HG02763 (cell line): ENCODE measurements at regions not wholly inside any gene's neighbourhood (a gene's known extent, or its start where the extent isn't known, plus 50 kb on each side); places are given as distances from the start of the nearest gene placed in this dataset.
"Not testable (repeated sequence)": the region's sequence is repeated elsewhere in the genome, so short reads cannot be mapped to it uniquely, and the experiment has no call there.

ENCODE experiments used
- ATAC-seq: cut with Tn5 transposase; IDR thresholded peaks from one replicate; pipeline ENCODE4 v1.9.1; 2021; ENCODE audit warnings: mild to moderate bottlenecking, moderate library complexity; ENCODE audit not compliant: unreplicated experiment

DNA sequence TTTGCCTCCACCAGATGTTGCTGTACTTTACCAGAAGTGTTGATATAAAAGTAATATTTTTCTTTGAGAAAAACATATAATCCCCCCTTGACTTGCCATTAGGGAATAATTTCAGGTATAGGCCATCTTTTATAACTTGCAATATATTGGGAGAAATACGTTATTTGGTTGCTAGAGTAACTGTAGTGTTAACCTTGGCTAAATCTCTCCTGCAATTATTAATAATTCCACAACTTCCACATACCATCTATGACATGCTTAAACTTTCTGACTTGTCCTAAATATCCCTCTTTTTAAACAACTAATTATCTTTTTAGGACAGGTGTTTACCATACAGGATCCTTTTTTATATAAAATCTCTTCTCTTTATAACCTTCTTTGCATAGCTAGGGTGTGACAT is 1048.2 kb downstream of the SLC16A7 start:
- no peak for ATAC-seq

DNA sequence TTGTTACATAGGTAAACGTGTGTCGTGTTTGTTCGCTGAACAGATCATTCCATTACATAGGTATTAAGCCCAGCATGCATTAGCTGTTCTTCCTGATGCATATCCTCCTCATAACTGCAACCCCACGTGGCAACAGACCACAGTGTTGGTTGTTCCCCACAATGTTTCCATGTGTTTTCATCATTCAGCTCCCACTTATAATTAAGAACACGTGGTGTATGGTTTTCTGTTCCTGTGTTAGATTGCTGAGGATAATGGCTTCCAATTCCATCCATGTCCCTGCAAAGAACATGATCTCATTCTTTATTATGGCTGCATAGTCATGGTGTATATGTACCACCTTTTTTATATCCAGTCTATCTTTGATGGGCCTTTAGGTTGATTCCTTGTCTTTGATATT is 1071.1 kb downstream of the SLC16A7 start:
- no peak for ATAC-seq

DNA sequence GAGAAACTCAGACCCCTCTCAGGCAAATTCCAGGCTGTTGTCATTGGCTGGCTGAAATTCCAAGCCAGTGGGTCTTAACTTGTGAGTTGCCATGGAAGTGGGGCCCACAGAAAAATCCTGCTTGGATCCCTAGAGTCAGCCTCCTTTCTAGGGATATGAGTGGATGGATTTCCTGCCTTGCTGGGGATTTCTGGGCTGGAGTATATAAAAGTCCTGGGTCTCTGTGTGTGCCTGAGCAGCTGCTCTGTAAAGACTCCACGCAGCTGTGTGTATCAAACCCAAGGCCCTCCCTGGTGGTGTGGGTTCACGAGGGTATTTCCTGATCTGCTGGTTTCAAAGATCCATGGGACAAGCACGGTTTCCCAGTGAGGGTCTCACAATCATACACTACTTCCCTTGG is 1077.1 kb downstream of the SLC16A7 start:
- ATAC-seq: no peak

DNA sequence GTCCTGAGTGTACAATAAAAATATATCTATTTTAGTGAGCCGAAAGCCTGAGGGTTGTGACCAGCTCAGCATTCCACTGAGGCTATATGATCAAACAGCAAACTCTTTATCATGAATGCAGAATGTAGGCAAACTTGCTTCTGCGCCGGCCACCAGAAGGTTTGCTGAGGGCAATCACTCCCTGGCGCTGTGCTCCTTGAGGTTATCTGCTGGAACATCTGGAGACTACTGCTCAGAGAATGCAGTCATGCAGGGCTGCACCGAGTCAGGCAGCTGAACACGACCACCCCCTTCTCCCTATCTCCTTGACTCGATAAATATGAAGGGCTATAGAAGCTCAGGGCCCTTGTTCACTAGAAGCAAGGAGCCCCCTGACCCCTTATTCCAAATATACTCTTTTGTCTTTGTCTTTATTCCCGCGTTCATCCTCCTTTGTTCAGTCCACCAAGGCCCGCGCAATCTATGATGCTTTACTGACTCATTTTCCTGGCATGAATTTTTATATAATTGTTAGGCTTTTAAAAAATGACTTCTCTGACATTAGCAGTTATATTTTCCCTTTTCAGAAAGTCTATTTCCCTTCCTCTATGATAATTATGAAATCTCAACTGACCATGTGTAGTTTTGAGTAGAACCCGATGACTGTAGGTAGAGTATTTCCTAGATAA is 1089.3 kb downstream of the SLC16A7 start:
- ATAC-seq: no peak

DNA sequence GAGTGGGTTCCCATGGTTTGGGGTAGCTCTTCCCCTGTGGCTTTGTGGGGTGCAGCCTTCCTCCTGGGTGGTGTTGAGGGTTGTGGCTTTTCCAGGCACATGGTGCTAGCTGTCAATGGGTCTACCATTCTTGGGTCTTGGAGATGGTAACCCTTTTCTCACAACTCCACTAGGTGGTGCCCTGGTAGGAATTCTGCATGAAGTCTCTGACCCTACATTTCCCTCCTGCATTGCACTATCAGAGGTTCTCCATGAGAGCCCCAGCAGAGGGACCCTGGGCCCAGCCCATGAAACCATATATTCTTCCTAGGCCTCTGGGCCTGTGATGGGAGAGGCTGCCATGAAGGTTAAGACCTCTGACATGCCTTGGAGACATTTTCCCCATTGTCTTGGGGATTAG is 1093.3 kb downstream of the SLC16A7 start:
- ATAC-seq: no peak

DNA sequence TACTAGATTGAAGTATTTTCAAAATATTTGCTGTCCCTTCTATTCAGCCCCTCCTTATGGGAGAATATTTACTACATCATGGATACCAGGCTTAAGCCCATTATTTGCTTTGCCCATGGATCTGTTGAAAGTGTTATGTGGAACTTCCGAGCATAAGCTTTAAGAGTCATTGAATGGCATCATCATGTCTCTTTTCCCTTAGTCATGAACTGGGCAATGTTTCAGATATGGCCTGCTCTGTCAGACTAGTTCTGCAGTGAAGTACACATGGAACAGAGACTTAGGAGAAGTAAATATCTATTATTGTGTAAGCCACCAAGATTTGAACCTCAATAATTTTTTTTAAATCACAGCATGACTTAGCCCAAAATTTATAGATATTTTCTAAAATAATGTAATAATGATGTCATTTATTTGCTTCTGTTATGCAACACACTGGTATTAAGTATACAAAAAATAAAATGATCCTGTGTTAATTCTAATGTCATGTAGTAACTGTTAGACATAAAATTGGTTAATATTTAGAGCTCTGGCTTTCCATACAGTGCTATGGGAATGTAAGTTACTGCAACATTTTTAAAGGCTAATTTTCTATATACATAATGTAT is 1097.3 kb downstream of the SLC16A7 start:
- no peak for ATAC-seq

DNA sequence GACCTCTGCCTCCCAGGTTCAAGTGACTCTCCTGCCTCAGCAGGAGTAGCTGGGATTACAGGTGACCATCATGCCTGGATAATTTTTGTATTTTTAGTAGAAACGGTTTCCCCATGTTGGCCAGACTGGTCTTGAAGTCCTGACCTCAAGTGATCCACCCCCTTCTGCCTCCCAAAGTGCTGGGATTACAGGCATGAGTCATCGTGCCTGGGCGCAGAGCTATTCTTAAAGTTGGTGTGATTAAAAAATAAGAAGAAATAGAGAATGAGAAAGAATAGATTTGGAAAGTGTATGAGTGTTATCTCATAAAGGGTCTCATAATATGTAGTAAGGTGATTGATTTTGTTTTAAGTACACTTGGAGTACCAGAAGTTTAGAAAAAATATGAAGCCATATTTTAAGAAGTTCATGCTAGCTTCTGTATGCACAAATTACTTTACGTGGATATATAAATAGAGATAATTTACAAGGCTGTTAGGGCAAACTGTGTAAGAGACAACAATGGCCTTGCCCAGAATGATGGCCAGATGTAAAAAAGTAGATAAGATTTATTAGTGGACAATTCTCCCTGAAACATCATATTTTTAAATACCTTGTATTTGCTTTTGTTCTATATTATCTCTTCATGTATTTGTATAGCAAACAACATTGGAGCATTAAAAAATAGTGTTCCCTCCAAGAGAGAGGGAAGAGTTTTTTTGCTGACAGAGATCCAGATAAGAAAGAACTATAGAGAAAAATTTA is 1108.5 kb downstream of the SLC16A7 start:
- no peak for ATAC-seq

DNA sequence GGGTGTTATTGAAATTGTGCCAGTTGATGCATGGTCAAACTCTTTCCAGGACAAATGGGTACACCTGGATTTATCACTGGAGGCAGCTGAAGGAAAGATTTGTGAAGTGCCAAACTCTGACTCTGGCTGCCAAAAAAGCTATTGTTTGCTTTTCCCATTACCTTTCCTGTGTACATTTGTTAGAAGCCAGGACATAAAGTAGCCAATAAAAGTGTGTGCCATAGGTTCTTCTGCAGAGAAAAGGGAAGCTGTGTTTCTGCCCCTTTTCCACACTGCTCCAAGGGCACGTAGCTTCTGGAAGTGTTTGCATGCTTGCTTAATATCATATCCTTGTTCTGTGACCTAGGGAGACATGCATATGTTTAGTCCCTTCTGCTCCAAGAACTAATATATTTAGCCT is 1114.4 kb downstream of the SLC16A7 start:
- no peak for ATAC-seq

DNA sequence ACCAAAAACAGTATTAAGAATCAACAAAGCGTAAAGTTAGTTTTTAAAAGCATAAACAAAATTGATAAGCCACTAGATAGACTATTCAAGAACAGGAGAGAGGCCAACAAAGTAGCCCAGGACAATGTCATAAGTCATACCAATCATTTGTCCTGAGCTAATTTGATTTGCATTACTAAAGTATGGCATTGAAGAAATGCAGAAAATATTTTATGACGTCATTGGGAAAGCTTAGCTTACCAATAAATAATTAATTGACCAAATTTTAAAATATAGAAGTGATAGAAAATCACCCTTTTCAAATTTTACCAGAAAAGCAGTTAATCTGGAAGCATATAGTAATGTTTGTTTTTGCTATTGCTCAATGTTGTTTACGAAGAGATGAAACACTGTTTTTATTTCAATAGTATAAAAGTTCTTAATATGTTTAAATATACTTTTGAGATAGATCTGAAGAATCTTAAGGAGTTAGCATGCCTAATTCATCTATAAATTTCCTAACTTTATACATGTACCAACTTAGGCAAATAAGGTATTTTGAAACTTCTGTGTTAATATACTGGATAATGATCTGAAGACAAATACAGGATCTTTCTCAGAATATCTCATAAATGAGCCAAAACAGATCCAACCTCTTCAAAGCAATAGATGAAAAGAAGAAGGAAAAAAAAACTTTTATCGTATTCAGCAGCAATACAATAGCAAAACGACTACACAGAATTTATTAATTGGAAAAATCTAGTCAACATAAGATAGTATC is 1118.5 kb downstream of the SLC16A7 start:
- no peak for ATAC-seq

DNA sequence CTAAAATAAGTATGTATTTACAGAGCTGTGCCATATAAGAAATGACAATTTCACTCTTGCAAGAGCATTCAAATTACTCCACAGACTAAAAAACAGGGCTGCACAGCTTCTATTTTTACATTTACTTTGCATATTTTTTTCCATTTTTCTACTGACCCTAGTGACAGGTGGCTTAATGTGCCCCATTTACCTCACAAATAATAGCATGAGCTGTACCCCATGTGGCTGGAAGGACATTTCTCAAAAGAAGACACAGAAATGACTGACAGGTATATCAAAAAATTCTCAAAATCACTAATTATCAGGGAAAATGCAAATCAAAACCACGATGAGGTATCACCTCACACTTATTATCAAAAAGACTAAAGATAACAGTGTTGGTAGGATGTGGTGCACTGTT is 1128.6 kb downstream of the SLC16A7 start:
- ATAC-seq: no peak

DNA sequence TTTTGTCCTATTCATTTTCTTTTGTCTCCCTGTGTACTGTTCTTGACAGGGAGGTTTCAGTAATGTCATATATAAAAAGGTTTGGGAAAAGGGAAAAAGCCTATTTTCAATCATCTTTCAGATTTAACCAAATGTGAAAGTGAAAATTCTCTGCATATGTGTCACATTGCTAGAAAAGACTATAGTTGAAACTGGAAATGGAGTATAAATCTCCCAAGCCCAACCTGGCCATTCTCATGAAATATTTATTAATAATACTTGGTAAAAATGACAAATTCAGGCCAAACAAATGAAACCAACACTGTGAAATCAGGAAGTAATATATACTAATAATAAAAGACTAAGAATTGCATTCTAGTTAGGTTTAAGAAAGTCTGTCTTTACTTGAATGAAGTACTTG is 1129.2 kb downstream of the SLC16A7 start:
- ATAC-seq: no peak

DNA sequence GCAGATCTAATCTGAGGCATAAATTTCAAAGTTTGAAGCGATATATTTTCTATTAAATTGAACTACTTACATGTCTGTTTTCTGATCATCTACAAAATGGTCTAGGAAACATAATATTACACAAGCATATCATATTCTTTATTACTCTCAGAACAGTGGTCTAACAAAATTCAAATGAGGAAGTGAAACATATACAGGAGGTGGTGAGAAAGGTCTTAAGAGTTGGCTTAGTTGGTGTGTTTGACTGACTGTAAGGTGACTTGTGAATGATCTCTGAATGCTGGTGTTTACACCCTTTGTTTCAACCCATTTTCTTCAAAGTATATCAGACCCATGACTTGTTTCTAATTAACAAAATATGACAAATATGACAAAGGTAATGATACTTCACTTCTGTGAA is 1156.8 kb downstream of the SLC16A7 start:
- ATAC-seq: no peak

DNA sequence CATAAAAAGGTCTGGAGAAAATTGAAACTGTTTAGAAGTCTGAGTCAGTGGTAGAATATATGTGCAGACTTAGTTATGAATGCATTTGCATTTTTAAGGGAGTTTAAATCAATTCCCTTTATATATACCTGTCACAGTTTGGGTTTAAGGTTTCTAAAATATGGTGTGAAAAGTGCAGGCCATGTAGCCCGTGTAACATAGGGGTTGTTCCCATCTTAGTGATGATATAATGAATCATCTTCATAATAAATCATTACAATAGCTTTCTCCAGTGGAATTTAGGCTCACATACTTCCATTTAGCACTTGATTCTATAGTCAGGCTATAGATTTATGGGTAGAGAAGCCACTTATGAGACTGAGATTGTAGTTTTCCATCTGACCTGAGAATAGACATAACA is 1162.4 kb downstream of the SLC16A7 start:
- no peak for ATAC-seq

DNA sequence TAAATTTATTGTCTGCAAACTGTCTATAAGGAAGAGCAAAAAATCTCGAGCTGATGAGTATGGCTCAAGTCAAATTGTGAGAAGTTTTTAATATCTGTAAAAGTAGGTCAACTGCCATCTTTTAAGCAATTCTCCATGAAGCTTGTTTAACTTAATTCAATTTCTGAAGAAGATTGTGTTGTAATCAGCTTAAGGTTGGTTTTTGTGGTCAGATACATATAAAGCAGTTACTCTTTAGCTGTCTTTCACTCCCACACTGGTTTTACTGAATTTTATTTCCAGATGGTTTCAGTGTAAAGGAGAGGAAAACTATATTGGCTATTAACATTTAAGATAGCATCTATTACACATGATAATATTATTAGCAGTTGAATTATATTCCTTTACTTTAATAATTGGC is 1165.1 kb downstream of the SLC16A7 start:
- no peak for ATAC-seq

DNA sequence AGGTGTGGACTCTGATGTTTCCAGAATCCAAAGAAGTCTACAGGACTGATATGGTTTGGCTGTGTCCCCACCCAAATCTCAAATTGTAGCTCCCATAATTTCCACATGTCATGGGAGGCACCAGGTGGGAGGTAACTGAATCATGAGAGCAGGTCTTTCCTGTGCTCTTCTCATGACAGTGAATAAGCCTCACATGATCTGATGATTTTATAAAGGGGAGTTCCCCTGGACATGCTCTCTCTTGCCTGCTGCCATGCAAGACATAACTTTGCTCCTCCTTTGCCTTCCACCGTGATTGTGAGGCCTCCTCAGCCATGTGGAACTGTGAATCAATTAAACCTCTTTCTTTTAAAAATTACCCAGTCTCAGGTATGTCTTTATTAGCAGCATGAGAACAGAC is 1205.3 kb downstream of the SLC16A7 start:
- not testable (repeated sequence) for ATAC-seq

DNA sequence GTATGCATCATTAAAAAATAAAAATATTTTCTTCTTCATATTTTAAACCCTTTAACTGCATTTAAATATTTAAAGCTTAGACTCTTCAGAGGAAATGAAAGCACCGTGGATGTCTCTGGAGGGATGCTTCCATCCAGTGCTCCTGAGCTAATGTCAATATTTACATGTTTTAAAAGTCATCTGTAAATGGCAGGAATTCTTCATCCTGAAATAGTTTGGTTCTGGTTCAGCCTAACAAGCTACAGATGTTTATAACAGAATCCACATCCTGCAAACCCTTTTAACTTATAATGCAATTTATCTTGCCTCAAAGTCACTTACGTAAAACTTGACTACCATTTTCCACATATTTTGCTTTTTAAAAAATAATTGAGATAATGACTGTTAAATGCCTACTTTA is 1207.3 kb downstream of the SLC16A7 start:
- no peak for ATAC-seq

DNA sequence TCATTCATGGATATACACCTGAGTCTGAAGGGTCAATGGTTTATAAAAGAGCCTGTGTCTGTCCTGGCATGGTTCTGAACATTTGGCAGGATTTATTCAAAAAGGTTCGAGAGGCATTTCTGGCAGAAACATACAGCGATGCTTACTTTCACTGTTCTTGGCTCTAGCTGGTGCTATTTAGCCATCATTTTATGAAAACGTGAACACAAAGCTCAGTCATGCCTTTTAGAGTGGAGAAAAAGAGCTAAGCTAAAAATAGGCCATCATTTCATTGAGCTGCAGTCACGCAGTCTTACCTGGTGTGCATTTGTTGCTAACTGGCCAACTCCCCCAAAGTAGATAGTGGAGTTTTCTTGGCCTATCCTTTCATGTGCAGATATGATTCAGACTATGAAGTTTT is 1209.5 kb downstream of the SLC16A7 start:
- no peak for ATAC-seq

DNA sequence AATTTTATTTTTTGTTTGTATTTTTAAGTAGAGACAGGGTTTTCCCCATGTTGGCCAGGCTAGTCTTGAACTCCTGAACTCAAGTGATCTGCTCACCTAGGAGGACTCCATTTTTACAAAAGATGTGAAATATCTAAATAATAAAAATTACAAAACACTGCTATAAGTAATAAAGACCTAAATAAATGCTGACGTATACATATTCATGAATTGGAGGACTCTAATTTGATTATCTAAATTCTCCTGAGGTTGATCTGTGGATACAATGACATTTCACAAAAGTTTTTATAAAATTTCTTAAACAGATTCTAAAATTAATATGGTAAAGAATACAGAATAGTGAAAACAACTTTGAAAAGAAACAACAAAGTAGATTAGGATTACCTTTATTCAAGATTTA is 1224.0 kb downstream of the SLC16A7 start:
- ATAC-seq: no peak

DNA sequence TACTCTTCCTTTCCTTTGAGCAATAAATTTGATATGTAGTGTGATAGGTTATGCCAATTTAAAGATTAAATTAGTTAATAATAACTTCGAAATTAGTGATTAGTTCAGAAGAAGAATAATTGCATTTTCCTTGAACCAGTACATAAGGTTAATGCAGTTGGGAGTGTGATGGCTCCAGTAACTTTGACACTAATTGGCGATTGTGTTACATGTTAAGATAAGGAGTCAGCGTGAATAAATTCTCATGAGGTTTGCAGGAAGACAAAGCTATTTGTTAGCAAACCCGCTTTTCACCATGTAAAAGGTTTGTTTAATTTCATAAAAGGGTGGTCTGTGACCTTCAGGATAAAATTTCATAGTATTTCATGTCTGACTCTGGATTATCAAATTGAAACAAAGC is 1226.8 kb downstream of the SLC16A7 start:
- no peak for ATAC-seq

DNA sequence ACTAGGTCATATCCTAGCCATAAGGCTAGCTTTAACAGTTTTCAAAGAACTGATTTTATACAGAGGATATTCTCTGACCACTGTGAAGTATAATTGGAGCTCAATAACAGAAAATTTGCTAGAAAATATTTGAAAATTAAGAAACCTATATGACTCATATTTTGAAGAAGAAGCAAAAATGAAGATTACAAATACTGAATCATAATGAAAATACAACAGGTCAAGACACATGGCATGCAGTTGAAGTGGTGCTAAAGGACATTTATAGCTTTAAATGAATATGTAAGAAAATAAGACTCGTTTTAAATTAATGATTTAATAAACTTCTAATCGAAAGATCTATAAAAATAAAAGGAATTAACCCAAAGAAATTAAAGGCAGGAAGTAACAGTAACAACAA is 1234.6 kb downstream of the SLC16A7 start:
- ATAC-seq: no peak

DNA sequence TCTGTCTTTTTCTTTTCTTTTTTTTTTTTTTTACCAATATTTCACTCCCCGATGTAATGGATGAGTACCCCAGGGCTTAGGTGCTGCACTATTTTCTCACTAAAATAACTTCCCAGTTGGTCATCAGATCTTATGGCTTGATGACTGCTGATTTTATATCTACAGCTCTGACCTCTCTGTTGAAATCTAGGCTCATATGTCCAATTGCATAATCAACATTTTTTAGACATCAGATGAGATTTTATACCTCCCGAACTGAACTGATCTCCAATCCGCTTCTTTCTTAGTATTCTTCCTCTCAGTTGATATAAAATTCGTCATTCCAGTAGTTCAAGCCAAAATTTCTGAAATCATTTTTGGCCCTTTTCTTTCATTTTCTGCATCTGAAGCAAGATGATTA is 1236.5 kb downstream of the SLC16A7 start:
- ATAC-seq: no peak

DNA sequence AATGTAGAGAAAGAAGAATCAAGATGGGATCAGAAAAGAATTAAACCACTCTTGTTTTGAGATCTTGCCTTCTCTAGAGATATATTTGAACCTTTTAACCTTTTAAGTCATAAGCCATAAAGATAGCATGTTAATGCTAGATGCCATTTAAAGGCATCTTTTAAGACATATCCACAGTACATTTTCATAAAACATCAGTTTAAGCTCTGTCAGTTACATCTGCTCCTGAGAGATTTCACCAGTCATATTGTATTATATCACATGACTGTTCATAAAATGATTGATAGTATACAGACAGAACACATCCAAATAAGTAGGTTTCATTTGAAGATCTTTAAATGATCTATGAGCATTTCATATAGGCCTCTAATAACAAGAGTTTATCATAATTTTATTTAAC is 1238.5 kb downstream of the SLC16A7 start:
- no peak for ATAC-seq
